Ishikawa (cell line): ENCODE measurements at regions not wholly inside any gene's neighbourhood (a gene's known extent, or its start where the extent isn't known, plus 50 kb on each side); places are given as distances from the start of the nearest gene placed in this dataset.

Experiments
- CEBPB ChIP-seq: IDR thresholded peaks from 2 replicates; pipeline ENCODE4 v1.6.1; 2012
- CREB1 ChIP-seq: IDR thresholded peaks from 2 replicates; pipeline ENCODE4 v1.6.1; 2012; ENCODE audit warnings: low read depth
- MAX ChIP-seq: IDR thresholded peaks from 2 replicates; pipeline ENCODE4 v1.6.1; 2012
- RAD21 ChIP-seq: IDR thresholded peaks from 2 replicates; pipeline ENCODE4 v1.6.1; 2012; ENCODE audit warnings: low read depth
- ZBTB7A ChIP-seq: IDR thresholded peaks from 2 replicates; pipeline ENCODE4 v1.6.1; 2012; ENCODE audit warnings: low read depth

- TF ChIP-seq MAX (no peak), ZBTB7A (no peak), RAD21 (no peak), CEBPB (no peak), CREB1 (no peak)
Observed at GRCh38 chr2:12452185-12452584, 264.6 kb upstream of the TRIB2 start.
